GM21447 (cell line): ENCODE measurements at regions not wholly inside any gene's neighbourhood (a gene's known extent, or its start where the extent isn't known, plus 50 kb on each side); places are given as distances from the start of the nearest gene placed in this dataset.

Source experiments
- ATAC-seq: cut with Tn5 transposase; IDR thresholded peaks from one replicate; pipeline ENCODE4 v1.9.1; 2021; ENCODE audit not compliant: unreplicated experiment

DNA sequence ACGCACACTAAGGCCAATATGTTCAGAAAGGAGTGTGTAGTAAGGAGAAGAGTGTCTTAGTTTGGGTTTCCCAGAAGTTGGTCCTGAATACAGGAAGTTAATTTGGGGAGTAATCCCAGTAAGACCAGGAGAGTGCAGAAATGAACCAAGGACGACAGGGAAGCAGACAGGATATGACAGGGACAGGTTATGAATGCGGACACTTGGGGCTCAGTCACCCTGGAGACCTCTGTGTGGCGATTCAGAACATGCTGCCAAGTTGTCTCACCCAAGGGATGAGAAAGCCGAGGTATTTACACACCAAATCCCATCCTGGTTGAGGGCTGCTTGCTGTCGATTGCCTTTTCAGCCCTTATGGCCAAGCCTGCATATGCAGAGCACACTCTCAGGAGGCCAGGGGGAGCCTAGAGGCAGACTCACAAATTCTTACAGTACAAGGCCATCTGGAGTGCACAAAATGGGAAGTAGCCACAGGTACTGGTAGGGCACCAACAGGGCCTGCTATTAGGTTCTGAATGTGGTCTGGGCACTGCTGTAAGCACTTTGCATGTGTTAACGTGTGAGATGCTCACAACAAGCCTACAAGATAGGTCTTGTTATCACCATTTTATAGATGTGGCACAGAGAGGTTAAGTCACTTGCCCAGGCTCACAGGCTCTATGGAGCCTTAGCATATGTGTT lies 233.1 kb upstream of the ANKRD55 start:
- no peak for ATAC-seq

DNA sequence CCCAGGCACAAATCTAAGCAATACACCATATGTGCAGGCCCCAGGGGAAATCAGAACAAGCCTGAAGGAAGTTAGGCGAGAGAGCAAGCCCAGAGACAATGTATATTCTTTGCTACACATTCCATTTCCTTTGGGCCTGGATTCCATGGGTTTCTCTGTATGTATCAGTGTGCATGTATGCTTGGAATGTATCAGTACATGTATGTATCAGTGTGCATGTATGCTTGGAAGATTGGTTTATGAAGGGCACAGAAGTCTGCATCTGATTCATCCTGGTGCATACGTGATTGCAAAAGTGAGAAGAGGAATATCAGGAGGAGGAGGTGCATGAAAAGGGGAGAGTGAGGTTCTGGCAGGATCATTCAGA lies 232.6 kb upstream of the ANKRD55 start:
- no peak for ATAC-seq

DNA sequence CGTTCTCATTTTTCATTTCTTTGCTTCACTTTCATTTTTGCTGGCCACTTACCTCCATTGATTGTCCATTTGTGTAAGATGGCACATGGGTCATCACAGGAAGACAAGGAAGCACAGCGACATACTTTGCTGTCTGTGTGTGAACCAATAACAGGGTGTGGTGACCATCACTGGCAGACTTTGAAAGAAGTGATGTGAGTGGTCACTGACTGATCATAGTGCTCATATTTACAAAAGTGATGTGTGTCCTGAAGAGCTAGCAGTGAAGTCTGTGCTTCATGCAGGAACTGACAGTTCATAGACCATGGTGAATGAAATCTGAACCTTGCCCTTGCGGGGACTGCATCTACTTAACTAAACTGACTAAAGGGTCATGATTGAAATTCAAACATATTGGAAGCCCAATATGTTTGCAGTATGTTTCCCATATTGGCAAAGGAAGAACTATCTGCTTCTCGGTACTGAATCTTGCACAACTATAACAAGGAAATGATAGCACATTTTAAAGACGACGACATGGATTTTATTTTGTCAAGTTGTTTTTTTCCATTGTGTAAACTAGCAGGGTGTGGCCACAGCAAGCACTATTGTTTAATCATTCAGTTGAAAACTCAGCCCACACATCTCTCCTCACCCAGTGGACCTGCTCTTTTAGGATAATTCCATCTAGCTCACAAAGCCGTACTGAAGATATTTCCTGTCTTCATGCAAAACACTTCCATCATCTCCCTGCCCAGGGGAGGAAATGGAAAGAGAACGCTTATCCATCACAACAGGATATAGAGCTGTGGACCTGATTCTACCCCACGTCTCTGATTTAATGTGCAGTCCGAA lies 232.0 kb upstream of the ANKRD55 start:
- ATAC-seq, result no peak

DNA sequence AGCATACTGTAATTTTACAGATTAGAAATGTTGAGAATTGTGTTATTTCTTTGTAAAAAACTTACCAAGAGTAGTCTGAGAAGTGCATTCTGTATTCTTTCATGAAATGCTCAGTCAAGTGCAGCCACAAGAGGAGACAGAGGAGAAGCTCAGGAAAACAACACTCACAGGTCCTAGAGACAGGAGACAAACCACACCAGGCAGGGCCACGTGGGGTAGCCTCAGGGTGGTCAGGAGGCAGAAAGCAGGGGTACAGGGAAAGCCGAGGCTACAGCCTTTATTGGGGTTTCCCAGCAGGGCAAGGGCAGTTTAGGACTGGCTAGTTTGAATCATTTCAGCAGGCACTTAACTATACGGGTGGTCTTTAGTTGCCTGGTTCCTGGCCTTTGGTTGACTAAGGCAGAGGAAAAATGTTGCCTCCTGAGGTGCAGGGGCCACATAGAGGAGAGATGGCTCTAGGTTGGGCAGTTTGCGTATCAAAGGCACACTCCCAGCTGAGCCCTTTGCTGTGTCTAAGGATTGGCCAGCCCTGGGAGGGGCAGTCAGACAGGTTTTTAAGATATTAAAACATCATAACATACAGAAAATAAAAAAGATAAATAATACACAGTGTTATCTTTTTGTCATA lies 230.9 kb upstream of the ANKRD55 start:
- no peak for ATAC-seq

DNA sequence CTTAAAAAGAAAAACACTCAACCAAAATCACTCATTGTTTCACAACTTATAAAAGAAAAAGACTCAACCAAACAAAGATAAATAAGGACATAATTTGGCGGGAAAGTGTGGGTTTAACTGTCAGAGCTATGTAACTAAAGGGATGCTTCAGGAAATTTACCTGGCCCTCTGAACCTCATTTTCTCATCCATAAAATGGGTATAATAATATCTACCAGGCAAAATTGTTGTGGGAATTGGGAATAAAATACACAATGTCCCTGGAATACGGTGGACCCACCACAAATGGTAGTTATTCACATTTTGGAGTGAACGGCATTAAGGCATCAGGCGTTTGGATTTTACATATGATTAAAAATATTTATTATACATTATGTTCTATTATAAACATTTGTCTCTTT lies 228.5 kb upstream of the ANKRD55 start:
- no peak for ATAC-seq

DNA sequence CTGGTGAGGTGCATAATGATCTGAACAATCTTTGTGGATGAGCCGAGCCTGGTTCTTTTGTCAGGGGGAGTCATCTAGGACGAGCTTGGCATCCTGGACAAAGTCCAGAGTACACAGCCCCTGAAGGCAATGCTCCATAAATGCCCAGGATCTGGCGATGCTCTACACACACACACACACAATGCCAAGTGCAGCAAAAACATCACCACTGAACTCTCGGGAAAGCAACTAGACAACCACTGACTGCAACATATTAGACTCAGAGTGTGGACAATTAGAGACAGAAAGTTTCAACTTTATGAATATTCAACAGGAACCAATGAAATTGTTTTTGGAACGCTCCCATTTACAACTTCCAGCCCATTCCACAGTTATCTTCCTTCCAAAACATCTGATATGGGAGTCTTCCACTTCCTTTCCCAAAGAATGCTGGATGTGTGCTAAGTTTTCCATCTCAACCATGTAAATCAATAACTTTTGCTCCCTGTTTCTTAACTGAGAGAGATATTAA lies 227.6 kb upstream of the ANKRD55 start:
- ATAC-seq, result no peak

DNA sequence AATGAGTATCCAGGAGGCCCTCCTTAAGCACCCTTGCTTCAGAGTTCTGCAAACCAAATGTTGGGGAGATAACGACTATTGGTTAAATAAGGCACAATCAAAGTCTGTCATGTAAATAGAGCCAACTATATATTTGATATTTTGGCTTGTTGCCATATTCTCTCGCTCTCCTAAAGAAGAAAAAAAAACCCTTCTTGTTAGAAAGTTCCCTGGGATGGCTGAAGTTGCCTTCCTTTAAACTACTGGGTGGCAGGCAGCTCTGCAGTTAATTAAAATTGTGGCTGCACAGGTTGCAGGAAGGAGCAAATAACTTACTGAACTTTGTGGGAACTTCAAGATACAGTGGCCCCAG lies 227.0 kb upstream of the ANKRD55 start:
- ATAC-seq, result no peak

DNA sequence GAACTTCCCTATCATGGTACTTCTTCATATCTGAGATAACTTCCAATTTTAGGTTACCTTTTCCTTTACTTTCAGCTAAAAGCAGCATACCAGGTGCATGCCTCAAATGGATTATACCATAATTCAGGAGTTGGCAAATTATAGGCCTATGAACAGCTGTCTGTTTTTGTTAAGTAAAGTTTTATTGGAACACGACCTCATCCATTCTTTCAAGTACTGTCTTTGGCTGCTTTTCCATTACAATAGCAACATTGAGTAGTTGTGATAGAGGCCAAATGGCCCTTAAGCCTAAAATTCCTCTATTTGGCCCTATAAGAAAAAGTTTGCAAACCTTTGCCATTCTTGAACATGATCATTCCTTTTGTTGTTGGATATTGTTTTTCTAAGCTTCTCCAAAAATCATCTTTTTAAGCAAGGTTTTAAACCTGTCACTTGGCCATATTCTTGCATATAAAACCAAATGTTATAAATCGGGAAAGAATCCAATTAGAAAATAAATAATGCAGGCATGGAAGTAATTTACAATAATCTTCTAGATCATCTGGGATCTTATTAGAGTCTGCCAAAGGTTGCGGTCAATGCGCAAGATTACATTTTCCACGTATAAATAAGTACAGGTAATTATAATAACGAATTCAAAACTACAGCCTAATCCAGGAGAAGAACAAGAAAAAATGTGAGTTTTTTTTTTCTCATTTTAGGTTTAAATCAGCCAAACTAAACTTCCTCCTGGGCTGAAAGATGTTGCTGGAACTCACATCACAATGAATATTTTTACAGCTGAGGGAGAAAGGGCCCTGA lies 226.5 kb upstream of the ANKRD55 start:
- ATAC-seq, result no peak

DNA sequence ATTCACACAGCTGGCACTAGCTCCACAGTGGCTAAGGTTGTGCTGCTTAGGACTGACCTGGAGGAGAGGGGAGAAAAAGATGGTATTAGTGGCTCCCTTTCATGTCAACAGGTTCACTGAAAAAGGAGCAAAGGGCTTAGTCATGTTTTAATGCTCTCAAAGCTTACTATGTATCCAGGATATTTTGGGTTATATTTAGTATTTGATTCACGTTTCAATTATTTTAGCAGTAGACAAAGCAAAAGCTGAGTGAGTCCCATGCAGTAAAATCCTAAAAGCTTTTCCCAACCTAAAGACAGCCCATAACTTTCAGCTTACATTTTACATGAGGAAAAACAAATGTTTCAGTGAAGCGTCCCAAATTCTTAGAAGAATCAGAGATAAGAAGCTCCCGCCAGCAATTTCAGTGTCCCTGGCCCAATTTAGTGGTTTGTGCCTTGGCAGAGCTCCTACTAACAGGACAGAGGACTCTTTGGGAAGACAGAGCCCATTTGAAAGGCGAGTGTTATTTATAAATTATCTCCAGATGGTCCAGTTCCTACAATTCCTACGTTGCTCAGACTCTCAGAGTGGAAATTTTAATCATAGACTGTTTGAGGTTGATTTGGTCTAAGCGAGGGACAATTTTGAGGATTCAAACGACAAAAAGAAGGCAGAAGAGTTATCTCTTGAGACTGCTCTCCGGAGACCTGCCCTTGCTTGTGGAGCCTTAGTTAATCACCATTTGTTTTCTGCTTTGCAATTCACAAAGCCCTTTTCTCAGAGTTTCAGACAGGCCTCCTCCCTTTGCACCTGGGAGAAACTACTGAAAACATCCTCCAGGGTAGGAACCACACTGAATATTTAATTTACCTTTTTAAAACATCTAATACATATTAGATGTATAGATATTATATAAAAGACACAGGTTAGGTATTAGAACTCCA lies 225.0 kb upstream of the ANKRD55 start:
- ATAC-seq, result no peak

DNA sequence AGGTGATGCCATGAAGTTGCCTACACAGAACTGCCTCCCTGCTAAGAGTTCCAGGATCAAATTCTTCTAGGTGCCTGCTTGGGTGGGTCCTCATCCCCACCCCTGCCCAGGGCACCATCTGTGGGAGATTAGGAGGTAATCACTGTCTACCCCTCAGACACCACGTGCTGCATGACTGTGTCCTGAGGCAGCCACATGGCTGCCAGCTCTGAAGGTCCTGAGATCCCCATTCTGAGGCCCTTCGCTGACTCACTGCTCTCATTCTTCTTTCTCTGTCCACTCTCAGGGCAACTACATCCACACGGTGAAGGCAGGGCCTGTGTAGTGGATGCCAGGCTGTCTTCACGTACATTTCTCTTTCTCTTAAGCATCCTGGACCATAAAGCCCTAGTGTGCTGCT lies 222.9 kb upstream of the ANKRD55 start:
- no peak for ATAC-seq

DNA sequence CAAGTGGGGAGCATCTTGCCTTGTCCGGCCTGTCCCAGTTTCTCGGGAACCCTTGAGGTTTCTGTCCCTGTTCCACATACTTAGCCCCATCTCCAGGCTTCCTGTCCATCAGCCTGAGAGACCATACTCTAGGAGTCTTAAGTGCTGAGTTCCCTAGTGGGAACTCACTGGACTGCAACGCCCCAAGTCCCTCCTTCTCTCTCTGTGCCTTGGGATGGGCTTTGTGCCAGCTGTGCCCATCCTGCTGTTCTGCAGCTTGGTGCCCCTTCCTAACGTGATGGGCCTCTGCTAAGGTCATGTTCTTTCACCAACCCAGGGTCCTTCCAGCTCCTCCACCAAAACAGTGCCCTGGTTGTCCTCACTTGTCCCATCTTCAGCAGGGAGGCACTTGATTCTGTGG lies 222.3 kb upstream of the ANKRD55 start:
- no peak for ATAC-seq

DNA sequence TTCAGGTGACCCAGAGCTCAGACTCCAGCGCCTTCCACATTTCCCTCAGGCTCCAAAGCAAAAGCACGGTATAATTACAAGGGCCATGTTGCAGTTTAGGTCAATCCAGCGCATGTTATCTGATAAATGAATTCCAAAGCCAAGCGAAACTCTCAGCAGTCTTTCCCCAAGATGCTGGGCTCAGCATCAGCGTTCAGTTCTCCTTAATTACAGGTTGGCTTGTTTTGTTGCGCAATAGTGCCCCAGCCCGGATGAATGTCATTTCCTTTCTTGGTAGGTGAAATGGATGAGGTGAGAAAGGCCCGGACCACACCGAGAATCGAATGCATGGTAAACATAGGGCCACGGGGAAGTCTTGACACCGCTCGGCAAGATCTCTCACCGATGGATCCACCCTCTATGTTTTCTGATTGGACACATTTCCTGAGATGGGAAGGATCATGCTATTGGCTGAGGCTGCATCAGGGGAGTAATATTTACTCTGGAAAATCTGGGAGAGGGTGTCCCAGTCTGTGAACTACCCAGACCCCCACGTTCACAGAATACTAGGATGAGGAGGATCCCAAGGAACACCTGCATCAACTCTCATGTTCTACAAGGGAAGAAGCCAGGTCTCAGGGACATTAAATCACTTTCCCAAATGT lies 221.2 kb upstream of the ANKRD55 start:
- no peak for ATAC-seq

DNA sequence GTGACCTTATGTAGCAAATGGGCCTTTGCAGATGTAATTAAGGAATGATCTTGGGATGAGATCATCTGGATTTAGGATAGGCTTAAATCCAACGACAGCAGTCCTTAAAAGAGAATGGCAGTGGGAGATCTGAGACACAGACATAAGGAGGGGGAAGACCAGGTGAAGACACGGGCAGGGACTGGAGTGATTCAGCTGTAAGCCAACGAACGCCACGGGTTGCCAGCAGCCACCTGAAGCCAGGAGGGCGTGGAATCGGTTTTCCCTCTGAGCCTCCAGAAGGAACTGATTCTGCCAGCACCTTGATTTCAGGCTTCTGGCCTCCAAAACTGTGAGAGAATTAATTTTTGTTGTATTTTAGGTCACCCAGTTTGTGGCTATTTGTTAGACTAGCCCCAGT lies 218.6 kb upstream of the ANKRD55 start:
- no peak for ATAC-seq

DNA sequence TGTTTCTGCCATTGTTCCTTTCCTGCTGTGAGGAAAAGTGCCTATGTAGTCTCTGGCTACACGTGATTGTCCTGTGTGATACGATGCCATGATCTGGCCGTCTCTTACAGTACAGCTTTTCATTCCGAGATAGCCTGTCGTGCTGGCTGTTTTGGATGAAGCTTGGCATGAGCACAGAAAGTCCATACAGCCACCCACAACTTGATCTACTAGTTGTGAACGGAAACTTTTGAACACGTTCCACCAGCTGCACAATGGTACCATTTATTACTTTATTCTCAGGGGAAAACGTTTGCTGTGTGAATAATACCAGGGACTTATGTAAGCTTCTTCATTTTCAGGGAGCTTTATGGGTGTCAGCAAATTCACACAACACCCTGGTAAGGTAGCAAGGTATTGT lies 217.6 kb upstream of the ANKRD55 start:
- no peak for ATAC-seq

DNA sequence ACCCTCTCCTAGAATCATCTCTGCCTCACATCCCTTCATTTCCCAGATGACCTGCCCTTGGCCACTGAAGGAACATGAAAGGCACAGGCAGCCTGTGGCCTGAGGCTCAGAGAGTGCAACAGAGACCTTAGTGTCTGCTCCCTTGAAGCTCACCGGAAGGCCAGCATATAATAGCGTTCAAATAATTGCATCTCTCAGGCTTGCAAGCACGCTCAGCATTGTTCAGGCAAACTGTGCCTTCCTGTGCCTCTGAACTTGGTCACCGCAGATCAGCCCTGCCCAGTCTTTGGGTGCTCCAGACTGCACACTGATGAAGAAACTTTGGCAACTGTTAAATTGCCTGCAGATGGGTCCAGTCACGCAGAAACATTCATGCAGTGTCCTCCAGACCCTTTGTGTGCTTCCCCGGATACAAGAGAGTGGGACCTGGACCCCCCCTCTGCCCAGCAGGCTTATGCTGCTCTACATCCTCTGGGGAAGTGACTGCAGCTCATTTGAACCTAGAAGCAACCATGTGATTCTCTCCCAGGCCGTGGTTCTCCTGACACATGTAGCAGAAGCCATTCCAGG lies 216.0 kb upstream of the ANKRD55 start:
- no peak for ATAC-seq

DNA sequence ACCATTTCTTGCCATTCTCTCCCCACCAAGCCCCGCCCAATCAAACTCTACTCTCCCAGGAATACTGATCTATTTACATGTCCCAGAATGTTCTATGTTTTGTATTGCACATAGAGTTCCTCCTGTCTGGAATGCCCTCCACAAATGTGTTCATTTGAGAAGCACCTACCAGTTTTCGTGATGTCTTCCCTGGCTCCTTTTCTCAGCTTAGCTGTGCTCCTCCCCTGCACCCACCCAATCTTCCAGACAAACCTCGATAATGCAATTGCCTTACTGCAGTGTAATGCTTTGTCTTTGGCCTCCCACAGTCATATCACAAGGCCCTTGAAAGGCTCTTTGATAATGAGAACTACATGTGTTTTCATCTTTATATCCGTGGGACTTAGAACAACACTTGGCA lies 214.5 kb upstream of the ANKRD55 start:
- no peak for ATAC-seq

DNA sequence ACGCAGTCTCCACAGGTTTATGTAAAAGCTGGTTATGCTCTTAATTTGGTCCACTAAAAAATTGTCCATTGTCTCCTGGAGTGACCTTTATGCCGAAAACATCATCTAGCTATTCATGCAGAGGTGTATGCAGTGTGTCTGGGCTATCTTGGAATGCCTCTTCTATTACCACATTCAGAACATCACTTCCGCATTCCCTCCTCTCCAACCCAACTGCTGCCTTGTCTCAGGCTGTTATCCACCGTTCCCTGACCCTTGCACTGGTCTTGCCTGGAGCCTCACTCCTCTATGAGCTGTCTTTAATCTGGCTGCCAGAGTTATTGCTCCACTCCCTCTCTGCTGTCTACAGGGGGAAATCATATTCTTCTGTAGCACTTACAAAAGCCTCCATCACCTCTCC lies 214.1 kb upstream of the ANKRD55 start:
- no peak for ATAC-seq

DNA sequence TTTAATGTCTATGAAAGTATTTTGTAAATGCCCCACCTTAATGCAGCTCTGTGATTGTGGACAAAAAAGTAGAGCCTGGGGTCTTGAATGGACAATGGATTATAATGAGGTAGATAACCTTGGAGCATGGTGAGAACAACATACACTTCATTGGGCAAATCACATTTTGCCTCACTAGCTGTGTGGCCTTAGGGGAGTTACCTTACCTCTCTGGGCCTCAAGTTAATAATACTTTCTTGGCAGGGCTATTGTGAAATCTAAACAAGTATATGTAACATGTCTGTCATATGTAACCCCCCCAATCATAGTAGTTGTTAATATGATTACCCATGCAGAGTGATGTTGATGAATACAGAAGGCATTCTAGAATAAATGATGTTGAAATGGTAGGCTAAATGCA lies 213.6 kb upstream of the ANKRD55 start:
- ATAC-seq, result no peak

DNA sequence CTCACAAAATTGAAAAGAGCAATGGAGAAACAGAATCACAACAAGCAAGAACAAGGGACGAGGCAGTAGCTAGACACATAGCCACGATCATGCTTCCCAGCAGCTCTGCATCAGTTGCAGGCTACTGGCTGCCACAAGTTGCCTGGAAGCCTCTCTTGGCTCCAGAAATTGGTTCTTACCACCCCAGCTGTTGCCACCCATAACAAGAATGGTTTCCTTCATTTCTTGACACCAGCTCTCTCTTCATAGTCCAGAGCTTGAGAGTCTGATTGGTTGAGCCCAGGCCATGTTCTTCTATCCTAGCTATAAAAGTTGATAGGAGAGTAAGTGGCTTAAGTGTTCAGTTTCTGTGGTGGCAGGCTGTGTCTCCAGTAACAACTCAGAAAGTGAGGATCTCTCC lies 210.7 kb upstream of the ANKRD55 start:
- ATAC-seq, result no peak
